ENCODE measurements at regions not wholly inside any gene's neighbourhood (a gene's known extent, or its start where the extent isn't known, plus 50 kb on each side); places are given as distances from the start of the nearest gene placed in this dataset.

DNA sequence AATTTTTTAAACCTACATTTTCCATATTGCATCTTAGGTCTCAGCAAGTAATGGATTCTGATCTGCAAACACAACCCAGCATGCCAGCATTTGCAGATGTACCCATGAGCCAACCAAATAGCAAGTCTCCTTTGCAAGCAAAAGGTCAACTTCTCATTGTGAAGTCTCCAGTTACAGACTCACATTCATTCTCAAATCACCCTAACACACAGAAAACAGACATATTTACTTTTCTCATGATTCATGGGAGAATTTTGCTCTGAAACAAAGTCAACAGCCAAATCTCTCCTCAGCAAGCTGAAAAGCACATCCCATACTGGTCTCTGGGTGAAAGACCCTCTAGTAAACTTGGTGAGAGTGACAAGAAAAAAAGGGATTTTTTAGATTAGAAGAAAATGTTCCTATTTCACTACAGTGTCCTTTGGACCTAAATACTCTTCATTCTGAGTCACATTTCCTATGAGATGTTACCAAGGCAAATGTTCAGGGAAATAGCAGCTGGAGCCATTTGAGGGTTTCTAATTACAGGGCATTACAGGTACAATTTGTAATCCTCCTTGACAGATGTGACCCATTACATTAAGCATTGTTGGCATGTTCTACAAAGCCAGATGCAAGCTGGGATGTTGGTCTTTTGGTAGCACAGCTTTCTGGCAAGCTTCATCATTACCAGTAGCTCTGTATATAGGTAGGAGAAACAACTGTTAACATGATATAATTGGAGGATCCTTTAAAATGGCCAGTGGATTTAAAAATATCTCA lies 383.3 kb downstream of the SMARCA1 start:
- Histone ChIP-seq H3K36me3 (ENCODE audit: control insufficient read depth, insufficient read depth, low read length) (no peaks in the 10 kb centered on the region), H3K27ac (ENCODE audit: low read depth, low read length) (no peak overlapping the region), H3K4me3 (ENCODE audit: low read depth, low read length) (no peak overlapping the region), H3K4me1 (ENCODE audit: control insufficient read depth, insufficient read depth, low read length) (no peaks in the 10 kb centered on the region), H3K9me3 (ENCODE audit: control insufficient read depth, insufficient read depth, low read length) (no peaks in the 10 kb centered on the region), H3K27me3 (ENCODE audit: control insufficient read depth, insufficient read depth, low read length) (no peaks in the 10 kb centered on the region)
- DNase-seq (ENCODE audit: low read depth in 4 of 6, low spot score in 6 of 6) = peak in 1 of 6 donors; percentile 41

DNA sequence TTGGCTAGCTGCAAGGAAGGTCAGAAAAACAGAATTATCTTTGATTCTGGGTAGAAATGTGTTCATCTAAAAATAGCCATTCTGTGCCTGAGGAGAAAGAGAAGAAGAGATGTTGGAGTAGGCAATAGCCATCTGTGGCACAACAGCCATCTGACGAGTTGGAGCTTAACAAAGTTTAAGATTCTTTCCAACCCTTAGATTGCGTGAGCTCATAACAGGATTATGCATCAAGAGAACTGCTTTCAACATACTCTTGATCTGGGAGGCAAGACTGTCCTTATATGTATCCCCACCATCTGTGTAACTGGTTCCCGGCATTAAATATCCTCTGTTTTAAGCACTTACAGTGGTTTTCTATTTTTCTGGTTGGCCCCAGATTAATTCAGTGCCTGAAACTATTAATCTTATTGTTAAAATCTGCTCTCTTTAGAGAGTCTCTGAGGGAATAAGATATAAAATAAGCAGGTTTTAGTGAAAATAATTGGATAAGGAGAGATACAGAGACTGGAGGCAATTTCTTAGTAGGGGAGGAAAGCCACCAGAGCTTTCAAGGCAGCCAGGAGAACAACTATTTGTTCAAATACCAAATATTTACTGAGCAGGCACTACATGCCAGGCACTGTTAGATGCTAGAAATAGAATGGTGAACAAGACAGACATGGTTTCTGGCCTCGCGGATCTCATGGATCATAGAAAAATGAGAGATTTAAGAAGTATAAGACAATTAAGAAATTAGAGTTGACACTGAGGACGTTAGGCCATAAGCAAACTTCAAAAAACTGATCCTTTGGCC lies 398.0 kb downstream of the SMARCA1 start:
- Histone ChIP-seq H3K27ac (ENCODE audit: low read depth, low read length) (no peak overlapping the region), H3K4me3 (ENCODE audit: low read depth, low read length) (no peak overlapping the region), H3K27me3 (ENCODE audit: control insufficient read depth, insufficient read depth, low read length) (no peaks in the 10 kb centered on the region), H3K36me3 (ENCODE audit: control insufficient read depth, insufficient read depth, low read length) (no peaks in the 10 kb centered on the region), H3K9me3 (ENCODE audit: control insufficient read depth, insufficient read depth, low read length) (no peaks in the 10 kb centered on the region), H3K4me1 (ENCODE audit: control insufficient read depth, insufficient read depth, low read length) (no peaks in the 10 kb centered on the region)
- DNase-seq (ENCODE audit: low read depth in 4 of 6, low spot score in 6 of 6) = peak in 1 of 6 donors; percentile 31
- 85% methylated on average over 4 of the region's 6 CpGs for WGBS (ENCODE audit: insufficient coverage)

DNA sequence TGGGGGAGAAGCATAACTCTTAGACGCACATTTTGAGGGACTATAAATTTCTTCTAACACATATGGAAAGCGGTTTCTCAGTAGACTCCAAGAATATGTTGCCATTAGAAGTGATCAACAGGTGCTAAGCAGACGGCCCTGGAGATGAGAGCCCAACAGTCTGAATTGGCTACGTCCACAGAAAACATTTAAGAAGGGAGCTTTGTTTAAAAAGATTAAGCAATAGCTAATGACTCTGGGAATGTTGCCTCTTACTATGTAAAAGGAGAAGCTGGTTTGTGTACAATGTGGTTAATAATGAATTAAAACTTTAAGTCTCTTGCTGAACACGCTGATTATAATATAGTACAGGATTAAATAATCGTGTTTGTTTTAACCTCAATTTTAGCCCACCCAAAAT lies 399.5 kb downstream of the SMARCA1 start:
- 80% methylated on average over 1 of the region's 6 CpGs for WGBS (ENCODE audit: insufficient coverage)
- Histone ChIP-seq H3K27me3 (ENCODE audit: control insufficient read depth, insufficient read depth, low read length) (no peaks in the 10 kb centered on the region), H3K4me1 (ENCODE audit: control insufficient read depth, insufficient read depth, low read length) (no peaks in the 10 kb centered on the region), H3K27ac (ENCODE audit: low read depth, low read length) (no peak overlapping the region), H3K36me3 (ENCODE audit: control insufficient read depth, insufficient read depth, low read length) (no peaks in the 10 kb centered on the region), H3K4me3 (ENCODE audit: low read depth, low read length) (no peak overlapping the region), H3K9me3 (ENCODE audit: control insufficient read depth, insufficient read depth, low read length) (no peaks in the 10 kb centered on the region)
- no peak for DNase-seq (ENCODE audit: low read depth in 4 of 6, low spot score in 6 of 6)

DNA sequence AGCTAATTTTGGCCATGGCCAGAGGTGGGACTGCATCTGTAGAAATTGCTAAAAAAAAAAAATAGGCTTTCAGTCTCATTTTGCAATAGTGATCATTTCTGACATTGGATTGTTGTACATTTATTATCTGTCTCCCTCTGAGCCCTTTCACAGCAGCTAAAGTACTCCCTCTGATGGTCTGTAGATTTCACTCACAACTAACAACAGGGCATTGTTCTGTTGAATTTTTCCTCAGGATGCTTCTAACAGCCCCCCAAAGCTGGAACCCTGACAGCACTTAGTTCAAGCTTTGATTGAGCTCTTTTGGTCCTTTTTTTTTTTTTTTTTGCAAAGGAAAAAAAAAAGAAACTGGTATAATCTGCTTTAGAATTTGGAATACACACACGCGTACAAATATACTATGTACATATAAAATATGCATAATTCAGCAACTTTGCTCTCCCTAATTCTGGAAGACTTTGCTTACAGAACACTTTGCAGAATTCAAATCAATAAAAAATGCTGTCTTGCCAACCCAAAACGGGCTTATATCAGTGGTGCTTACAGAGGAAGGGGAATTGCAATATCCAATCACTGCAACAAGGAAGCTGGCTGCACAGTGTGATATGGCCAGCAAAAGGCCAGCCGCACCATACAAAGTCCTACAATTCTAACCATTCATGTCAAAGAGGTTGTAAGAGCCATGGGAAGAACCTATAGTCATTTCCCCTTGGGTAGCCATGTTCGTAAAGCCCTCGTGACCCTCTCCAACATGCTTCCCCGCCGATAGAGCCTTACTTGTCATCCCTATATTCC lies 406.4 kb downstream of the SMARCA1 start:
- H3K27ac ChIP-seq (ENCODE audit: low read depth, low read length) = no peak overlapping the region
- no peaks in the 10 kb centered on the region for H3K4me1 ChIP-seq (ENCODE audit: control insufficient read depth, insufficient read depth, low read length)
- H3K9me3 ChIP-seq (ENCODE audit: control insufficient read depth, insufficient read depth, low read length) = no peaks in the 10 kb centered on the region
- 62% methylated on average over 5 of the region's 8 CpGs for WGBS (ENCODE audit: insufficient coverage)
- no peak overlapping the region for H3K4me3 ChIP-seq (ENCODE audit: low read depth, low read length)
- H3K27me3 ChIP-seq (ENCODE audit: control insufficient read depth, insufficient read depth, low read length) = no peaks in the 10 kb centered on the region
- DNase-seq (ENCODE audit: low read depth in 4 of 6, low spot score in 6 of 6) = peak in 3 of 6 donors; percentile 7 to 77 (median 59)
- H3K36me3 ChIP-seq (ENCODE audit: control insufficient read depth, insufficient read depth, low read length) = no peaks in the 10 kb centered on the region

DNA sequence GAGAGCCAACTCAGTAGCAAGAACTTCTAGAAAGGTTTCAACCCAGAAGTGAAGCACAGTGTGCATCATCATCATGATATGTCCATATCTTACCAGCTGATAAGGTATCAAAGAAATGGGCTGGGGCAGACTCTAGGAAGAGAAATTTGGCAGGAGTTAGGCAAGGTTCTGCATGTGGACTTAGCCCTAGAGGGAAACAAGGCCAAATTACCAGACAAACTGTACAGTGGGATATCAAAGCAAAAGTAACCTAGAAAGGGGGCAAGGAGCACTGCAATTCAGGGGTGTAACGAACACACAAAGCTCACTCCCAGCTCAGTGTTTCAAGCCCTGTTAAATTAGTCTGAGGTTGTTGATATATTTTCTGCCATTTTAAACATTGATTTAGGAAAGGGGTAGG lies 407.4 kb downstream of the SMARCA1 start:
- no peaks in the 10 kb centered on the region for H3K4me1 ChIP-seq (ENCODE audit: control insufficient read depth, insufficient read depth, low read length)
- no peak overlapping the region for H3K27ac ChIP-seq (ENCODE audit: low read depth, low read length)
- no CpG with 5 or more reads among the region's 1 CpG for WGBS (ENCODE audit: insufficient coverage)
- H3K4me3 ChIP-seq (ENCODE audit: low read depth, low read length) = no peak overlapping the region
- H3K36me3 ChIP-seq (ENCODE audit: control insufficient read depth, insufficient read depth, low read length) = no peaks in the 10 kb centered on the region
- H3K9me3 ChIP-seq (ENCODE audit: control insufficient read depth, insufficient read depth, low read length) = no peaks in the 10 kb centered on the region
- H3K27me3 ChIP-seq (ENCODE audit: control insufficient read depth, insufficient read depth, low read length) = peaks cover 2% of the 10 kb centered on the region
- no peak for DNase-seq (ENCODE audit: low read depth in 4 of 6, low spot score in 6 of 6)

DNA sequence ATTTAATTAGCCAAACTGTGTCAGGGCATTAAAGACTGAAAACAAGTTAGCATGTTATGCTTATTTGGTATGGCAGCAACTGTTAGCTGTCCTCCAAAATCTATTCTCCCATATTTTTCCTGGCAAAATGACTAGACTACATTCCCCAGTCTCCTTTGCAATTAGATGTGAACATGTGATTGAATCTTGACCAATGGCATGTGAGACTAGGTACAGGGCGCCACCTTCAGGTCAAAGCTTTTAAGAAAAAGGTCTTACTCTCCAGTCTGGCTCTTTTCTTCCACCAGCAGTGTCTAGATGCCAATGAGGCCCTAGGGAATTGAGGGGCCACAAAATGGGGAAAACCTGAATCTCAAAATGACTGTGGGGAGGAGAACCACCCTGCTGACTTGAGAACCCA lies 408.2 kb downstream of the SMARCA1 start:
- H3K4me3 ChIP-seq (ENCODE audit: low read depth, low read length) = no peak overlapping the region
- peak in 1 of 6 donors; percentile 28 for DNase-seq (ENCODE audit: low read depth in 4 of 6, low spot score in 6 of 6)
- no peaks in the 10 kb centered on the region for H3K36me3 ChIP-seq (ENCODE audit: control insufficient read depth, insufficient read depth, low read length)
- H3K9me3 ChIP-seq (ENCODE audit: control insufficient read depth, insufficient read depth, low read length) = no peaks in the 10 kb centered on the region
- H3K27ac ChIP-seq (ENCODE audit: low read depth, low read length) = no peak overlapping the region
- peaks cover 2% of the 10 kb centered on the region for H3K27me3 ChIP-seq (ENCODE audit: control insufficient read depth, insufficient read depth, low read length)
- WGBS (ENCODE audit: insufficient coverage) = no CpG with 5 or more reads among the region's 1 CpG
- H3K4me1 ChIP-seq (ENCODE audit: control insufficient read depth, insufficient read depth, low read length) = no peaks in the 10 kb centered on the region

DNA sequence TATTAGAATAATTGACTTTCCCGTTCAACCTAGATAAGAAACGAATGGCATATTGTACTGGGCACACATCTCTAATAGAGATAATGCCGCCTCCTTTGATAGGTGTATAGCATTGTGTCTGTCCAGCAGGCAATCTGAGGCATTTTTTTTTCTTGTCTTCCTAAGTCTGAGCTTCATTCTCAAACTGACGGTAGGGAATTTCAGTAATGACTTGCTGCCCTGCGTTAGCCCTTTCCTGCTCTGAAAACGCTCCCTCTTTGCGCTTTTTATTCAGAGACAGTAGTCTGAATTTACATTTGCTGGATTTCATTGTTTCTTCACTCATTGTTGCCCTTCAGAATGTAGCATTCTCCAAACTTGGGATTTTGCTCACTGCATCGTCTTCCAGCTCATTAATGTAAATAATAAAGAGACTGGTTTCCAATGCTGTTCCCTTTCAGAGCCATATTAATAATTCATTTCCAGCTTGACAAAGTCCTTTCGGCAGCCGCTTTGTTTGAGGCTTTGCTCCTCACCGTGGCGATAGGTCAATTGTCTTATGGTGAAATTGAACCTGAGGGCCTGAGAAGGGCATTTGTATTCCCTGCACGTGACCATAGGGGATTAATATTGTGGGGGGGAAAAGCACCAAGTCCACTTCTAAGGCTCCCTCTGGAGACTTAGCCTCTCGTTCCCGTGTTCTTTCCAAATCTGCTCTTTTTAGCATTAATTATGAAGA lies 412.1 kb downstream of the SMARCA1 start:
- peaks cover 2% of the 10 kb centered on the region for H3K27me3 ChIP-seq (ENCODE audit: control insufficient read depth, insufficient read depth, low read length)
- no peaks in the 10 kb centered on the region for H3K9me3 ChIP-seq (ENCODE audit: control insufficient read depth, insufficient read depth, low read length)
- H3K27ac ChIP-seq (ENCODE audit: low read depth, low read length) = no peak overlapping the region
- DNase-seq (ENCODE audit: low read depth in 4 of 6, low spot score in 6 of 6) = peak in 1 of 6 donors; percentile 33
- H3K4me1 ChIP-seq (ENCODE audit: control insufficient read depth, insufficient read depth, low read length) = no peaks in the 10 kb centered on the region
- H3K4me3 ChIP-seq (ENCODE audit: low read depth, low read length) = no peak overlapping the region
- no peaks in the 10 kb centered on the region for H3K36me3 ChIP-seq (ENCODE audit: control insufficient read depth, insufficient read depth, low read length)
- WGBS (ENCODE audit: insufficient coverage) = 54% methylated on average over 10 of the region's 15 CpGs

DNA sequence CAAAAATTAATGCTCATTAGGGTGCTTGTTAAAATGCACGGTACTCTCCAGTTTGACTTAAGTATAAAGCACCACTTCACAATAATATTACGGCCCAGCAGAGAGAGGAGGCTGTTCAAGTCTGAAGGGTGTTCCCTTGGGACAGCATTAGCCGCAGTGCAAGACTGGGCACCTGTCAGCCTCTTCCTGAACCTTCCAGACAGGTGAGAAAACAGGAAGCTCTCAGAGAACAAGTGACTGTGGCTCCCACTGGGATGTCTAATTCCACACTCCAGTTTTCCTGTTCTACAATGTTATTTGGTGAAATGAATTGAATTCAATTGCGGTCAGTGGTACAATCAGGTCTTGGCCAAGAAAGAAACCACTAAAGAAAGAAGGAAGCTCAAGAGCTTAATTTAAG lies 414.4 kb downstream of the SMARCA1 start:
- Histone ChIP-seq H3K4me1 (ENCODE audit: control insufficient read depth, insufficient read depth, low read length) (no peaks in the 10 kb centered on the region), H3K27me3 (ENCODE audit: control insufficient read depth, insufficient read depth, low read length) (peaks cover 2% of the 10 kb centered on the region), H3K27ac (ENCODE audit: low read depth, low read length) (no peak overlapping the region), H3K36me3 (ENCODE audit: control insufficient read depth, insufficient read depth, low read length) (no peaks in the 10 kb centered on the region), H3K9me3 (ENCODE audit: control insufficient read depth, insufficient read depth, low read length) (no peaks in the 10 kb centered on the region), H3K4me3 (ENCODE audit: low read depth, low read length) (no peak overlapping the region)
- DNase-seq (ENCODE audit: low read depth in 4 of 6, low spot score in 6 of 6) = no peak
- 60% methylated on average over 1 of the region's 4 CpGs for WGBS (ENCODE audit: insufficient coverage)

DNA sequence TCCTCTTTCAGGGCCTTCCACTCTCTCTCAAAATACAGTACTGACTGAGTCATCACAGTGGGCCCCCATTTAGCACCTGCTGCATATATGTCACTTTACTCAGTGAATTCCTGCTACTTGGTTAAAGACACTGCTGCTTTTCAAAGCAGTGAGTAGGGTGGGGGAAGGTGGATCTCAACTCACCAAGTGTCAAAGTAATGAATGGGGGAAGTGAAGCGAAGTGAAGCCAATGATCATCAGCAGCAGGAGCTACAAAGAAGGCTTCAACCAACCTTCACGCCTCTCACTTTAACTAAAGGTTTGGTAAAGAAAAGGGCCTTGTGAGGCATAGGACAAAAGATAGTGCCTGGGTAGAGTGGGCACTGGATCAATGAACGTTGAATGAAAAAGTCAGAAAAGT lies 424.1 kb downstream of the SMARCA1 start:
- Histone ChIP-seq H3K27ac (ENCODE audit: low read depth, low read length) (no peak overlapping the region), H3K27me3 (ENCODE audit: control insufficient read depth, insufficient read depth, low read length) (no peaks in the 10 kb centered on the region), H3K4me3 (ENCODE audit: low read depth, low read length) (no peak overlapping the region), H3K36me3 (ENCODE audit: control insufficient read depth, insufficient read depth, low read length) (no peaks in the 10 kb centered on the region), H3K4me1 (ENCODE audit: control insufficient read depth, insufficient read depth, low read length) (no peaks in the 10 kb centered on the region), H3K9me3 (ENCODE audit: control insufficient read depth, insufficient read depth, low read length) (no peaks in the 10 kb centered on the region)
- no CpG with 5 or more reads among the region's 3 CpGs for WGBS (ENCODE audit: insufficient coverage)
- DNase-seq (ENCODE audit: low read depth in 4 of 6, low spot score in 6 of 6) = no peak
